T-helper 1 cell (primary cell): ENCODE measurements at regions not wholly inside any gene's neighbourhood (a gene's known extent, or its start where the extent isn't known, plus 50 kb on each side); places are given as distances from the start of the nearest gene placed in this dataset.
A peak's percentile ranks its signal among the peaks of the same experiment; 100 is the strongest.

Experiments
- DNase-seq, 5 donors: peaks; one replicate each; pipeline ENCODE4 v3.0.0-alpha.2; 2012 to 2020

DNA sequence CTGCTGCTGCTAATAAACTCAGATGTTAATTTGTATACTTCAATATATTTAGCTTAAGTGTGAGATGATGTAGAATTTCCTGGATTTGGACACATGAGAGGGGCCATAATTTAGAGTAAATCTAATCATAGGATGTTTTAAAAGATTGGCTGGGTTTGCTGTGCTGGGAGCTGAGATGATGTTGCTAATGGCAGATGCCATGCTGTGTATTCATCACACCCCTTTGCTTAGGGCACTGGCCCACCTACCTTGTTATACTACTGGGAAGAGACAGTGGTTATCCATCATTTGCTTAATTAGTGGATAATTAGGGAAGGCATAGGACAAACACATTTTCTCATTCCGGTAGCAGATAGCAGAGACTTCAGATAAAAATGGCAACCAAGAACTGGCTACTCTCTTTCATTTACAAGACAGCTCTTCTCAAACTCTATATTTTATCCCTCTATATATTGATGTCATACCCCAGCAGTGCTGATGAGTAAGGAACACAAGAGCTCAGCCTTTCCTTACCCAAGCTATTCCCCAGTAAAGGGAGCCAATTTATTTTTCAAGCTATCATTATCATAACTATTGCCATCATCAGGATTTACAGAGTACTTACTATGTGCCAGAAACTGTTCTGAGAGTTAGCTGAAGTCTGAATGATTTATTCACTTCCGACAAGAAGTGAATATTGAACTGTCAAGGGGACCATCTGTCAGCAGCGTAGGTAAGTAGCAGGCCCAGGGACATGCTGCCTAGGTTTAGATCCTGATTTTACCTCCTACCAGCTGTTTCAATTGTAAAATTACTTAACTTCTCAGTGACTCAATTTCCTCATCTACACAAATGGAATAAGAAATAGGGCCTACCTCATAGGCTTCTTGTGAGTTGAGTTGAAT lies 204.6 kb upstream of the FLRT2 start:
- no peak for DNase-seq

DNA sequence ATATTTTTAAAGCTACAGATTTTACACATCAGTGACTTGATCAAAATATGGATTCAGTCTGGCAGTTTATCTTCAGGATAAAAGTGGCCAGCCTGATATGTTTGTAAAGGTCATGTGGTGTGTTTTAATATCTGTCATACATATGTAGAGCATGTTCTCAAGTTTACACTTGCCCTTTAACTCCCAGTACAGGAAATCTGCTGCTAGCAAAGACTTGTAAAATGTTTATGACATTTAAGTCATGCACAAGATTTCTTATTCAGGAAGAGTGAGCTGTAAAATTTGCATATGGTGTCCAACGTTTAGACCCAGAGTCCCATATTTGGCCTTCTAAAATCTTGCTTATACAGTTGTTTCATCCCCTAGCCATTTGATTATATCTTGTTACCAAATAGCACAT lies 197.5 kb upstream of the FLRT2 start:
- no peak for DNase-seq

DNA sequence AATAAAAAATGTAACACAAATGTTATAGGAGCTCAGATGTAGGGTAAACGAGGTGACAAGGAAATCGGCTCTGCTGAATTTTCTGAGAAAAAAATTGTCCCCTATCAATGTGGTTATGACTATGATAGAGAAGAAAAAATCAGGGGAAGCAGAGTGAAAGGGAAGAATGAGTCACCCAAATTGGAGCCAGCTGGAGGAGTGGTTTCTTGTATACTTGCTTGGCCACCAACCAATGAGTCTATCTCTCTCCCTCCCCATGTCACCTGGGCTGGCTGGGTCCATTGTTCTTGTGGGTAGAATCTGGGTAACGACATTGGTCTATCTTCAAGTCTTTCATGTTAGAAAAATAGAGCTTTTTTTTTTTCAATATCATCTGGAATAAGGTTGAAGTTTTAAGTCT lies 196.6 kb upstream of the FLRT2 start:
- DNase-seq = no peak

DNA sequence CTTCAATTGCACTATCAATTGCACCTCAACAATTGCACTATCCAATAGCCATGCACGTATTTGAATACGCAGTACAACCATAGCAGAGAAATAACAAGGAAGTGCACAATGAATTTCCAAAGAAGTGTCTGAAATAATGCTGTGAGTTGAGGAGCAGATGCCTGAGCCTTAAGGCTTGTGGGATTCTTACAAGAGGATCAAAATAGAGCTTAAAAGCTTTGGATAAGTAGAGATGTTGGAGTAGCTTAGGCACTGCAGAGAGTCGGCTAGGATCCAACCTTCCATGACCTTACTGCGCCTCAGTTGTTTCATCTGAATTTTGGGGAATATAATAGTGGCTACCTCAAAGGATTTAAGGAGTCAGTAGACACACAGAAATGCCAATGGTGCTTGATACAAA lies 196.1 kb upstream of the FLRT2 start:
- DNase-seq = no peak

DNA sequence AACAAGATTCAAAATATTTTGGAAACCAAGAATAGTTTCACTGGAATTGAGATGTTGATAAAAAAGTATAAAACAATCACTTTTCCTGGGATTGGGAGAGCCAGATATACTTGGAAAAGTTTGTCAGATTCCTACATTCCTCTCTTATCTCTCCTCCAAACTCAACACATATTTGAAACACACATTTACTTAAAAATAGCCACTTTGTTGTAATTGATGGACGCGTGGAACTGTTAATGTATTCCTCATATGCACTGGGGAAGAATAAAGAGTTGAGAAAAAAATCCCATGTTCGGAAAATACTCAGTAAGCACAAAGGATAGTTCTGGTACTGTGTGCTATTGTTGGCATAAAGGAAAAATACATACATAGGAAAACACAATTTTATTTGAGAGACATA lies 195.6 kb upstream of the FLRT2 start:
- DNase-seq = no peak

DNA sequence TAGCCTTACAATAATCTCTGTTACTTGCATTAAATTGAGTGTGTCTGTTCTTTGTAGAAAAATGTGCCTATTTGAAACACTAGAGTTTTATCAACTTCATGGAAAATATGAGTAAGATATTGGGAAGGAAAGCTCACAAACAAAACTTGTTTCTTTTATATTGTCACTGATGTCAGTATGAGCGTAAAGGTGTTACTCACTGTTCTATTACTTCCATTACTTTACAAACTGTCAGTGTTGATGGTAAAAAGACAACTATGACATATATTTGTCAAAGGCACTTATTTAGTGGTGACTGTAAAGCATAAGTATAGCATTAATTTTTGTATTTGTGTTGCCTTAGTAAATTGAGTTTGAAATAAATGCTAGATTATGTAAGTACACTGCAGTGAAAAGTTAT lies 193.7 kb upstream of the FLRT2 start:
- DNase-seq = no peak

DNA sequence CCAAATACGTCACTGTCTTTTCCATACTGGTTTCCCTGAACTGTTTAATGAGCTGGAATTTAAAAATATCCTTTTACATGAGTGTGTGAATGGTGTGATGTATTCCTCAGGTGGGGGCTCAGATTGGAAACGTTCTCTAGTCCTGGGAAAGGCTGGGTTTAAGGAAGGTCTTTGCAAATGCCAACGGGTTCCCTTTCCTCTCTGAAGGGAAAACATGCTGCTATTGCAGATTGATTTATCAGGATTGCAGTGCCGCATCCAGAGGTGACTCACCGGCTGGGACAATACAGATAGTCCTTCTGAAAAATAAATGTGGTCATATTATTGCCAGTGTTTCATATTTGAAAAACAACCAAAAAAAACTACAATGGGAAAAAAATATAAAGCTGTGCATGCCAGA lies 193.1 kb upstream of the FLRT2 start:
- no peak for DNase-seq

DNA sequence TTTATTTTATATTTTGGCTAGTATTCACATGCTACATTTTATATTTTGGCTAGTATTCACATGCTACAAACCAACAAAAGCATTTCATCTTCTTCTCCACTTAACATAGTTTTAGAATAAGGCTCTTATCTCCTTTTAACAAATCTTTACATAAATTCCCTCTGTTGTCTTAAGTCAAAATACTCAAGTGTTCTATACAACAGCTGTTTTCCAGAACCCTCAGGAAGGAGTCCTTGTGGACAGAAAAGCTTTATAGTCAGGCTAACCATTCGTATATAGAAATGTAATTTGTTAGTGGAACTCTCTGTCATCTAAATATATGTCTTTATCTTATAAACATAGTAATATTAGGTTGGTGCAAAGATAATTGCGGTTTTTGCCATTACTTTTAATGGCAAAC lies 191.0 kb upstream of the FLRT2 start:
- no peak for DNase-seq

DNA sequence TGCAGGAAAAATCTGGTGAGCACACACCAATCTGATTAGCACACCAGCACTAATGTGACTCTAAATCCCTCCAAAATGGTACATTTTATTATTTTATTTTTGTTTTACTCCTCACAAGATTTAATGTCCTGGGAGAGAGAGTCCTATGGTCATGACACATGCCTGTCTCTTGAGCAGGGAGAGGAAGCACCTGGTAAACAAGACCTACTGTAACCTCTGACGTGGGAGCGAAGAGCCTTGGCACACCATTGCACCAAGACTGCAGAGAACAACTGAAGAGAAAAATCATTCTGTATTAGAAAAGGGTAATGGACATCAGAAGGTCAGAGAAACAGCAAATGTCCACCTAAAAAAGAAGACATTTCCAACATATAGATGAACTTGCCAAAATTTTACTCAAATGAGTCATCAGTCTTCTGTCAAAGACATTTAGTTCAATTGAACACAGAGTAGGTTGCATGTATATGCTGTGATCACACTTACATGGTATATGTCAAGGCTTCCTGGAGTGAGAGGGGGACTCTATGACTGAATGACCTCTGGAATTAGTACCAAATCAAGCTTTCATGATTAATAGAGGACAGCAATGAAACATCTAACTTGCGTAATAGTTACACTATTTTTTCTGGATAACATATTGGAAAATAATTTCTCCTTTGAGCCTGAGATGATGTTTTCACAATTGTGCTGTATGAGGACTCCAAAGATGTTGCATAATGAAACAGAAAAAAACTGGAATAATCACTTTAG lies 186.9 kb upstream of the FLRT2 start:
- no peak for DNase-seq

DNA sequence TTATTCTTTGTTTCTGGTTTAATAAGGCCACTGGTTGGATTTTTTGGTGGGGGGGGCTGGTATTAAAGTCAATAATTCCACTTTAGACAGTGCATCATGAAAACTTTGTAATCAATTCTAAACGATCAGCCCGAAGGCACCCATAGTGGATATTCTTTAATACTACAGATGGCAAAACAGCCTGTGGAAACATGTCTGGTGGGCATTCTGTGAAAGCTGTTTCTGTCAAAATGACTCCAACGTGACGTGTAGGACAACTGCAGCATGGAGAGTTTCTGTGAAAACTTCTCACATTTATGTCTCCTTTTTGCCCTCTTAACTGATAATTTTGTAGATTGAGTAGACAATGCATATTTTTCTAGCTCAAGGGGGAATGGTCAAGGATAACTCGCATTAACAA lies 185.8 kb upstream of the FLRT2 start:
- DNase-seq = no peak

DNA sequence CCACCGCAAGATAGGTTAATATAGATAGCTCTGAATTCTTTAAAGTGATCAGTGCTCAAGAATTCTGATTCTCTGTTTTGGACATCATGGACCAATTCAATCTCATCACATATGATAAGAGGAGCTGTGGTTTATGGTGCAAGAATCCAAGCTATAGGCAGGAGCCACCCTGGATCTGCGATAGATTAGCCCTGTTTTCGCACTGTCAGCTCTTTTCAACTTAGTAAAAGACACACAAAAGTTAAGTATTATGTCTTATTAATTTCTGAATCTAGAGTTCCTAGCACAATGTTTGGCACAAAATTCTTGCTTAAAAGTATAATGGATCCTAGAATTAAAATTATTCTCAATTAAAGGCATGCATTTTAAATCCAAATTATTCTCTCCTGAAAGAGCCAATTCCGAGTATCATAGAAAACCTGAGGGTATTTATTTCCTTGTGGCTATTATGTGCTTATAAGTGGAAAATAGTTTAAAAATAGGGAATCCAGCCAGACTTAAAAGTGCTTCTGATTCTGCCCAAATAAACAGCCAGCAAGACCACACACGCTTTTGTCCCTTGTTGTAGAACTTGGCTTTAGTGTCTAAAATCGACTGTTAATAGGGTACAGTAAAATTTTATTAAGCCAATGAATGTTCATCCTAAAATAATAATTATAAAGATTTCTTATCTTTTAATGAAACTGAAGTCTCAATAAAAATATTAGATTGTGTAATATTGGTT lies 184.9 kb upstream of the FLRT2 start:
- DNase-seq = no peak

DNA sequence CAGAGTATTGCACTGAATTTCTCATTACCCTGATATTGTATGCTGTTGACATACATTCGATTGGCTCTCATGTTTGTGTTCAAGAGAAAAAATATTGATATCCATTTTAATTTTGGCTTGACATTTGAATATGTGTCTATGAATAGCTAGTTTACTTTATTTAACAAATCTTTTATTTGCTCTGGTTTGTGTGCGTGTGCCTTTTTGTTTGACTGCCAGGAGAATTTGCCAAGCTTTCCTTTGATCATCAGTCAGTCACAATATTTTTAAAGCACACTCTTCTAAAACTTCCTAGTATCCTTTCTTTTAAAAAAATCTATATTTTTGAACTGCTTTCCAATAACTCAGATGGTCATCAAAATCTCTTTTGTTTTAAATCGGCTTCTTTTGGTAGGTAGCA lies 179.3 kb upstream of the FLRT2 start:
- DNase-seq = no peak

DNA sequence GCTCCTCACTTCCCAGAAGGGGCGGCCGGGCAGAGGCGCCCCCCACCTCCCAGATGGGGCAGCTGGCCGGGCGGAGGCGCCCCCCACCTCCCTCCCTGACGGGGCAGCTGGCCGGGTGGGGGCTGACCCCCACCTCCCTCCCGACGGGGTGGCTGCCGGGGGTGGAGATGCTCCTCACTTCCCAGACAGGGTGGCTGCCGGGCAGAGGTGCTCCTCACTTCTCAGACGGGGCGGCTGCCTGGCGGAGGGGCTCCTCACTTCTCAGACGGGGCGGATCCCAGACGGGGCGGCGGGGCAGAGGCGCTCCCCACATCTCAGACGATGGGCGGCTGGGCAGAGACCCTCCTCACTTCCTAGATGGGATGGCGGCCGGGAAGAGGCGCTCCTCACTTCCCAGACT lies 177.4 kb upstream of the FLRT2 start:
- peak in 1 of 5 donors; percentile 11 for DNase-seq

DNA sequence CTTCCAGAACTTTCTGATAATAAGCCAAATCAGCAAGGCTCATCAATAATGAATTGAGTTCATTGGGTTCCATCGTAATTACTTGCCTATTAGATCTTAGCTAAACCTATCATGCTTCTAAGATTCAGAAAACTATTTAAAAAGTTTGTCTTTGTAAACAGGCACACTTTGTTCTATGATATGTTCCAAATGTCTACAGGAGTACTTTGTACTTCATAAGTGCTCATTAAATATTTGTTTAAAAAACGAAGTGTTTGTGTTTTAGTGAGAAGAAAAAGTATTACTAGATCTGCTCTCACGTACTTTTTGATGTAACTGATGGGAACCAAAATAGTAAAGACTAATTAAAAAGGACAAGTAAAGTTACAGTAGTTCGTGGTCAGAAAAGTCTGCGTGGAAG lies 172.8 kb upstream of the FLRT2 start:
- DNase-seq = no peak

DNA sequence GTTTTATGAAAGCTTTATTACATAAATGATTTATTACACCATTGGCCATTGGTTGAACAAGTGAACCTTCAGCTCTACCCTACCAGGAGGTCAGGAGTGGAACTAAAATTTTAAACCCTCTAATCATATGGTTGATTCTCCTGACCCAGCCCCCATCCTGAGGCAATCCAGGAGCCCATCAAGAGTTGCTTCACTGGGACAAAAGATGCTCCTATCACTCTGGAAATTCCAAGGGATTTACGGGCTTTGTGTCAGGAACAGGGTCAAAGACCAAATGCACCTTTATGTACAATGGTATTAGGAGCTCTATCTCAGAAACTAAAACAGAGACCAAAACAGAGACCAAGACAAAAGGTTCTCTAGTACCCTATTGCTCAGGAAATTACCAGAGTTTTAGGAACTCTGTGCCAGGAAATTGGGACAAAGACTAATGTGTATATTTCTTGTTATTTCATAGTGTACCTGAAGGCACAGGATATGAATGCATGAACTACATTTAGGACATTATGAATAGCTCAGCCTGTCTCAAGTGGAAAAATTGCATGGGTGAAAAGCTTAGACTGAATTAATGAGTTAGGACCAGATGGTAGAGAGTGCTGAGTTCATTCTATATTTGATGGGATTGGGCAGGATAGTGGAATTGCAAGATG lies 171.7 kb upstream of the FLRT2 start:
- no peak for DNase-seq

DNA sequence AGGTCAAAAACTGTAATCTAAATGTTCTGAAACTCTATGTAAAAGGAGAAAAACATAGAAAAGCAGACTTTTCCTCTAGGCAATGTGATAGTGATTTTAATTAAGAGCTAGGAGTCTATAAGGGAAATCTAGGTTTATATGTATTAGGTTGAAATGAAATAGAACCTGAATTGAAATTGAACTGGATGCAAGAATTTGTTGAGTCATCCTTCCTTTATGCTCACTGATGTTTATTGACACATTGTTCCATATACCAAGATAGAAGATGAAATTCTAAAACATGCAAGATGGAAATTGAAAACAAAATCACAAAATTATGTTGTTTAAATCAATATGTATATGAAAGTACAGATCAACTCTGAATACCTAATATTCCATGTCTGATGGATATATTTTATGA lies 170.4 kb upstream of the FLRT2 start:
- DNase-seq = no peak

DNA sequence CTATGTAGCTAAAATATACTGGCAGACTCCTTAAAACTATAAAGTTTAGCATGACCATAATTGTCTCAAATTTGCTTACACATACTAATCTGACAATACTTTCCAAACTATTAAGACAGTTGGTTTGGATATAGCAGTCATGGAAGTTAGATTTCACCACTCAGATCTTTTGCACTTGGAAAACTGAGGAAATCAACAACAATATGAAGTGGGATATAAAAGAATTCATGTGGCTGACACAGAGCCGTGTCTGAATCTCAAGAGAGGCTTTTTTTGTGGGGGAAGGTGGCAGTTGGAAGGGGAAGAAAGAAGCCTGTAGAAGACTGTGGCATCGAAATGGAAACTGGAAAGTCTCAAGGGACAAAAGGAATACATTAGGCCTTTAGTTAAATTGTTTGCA lies 166.6 kb upstream of the FLRT2 start:
- DNase-seq = no peak

DNA sequence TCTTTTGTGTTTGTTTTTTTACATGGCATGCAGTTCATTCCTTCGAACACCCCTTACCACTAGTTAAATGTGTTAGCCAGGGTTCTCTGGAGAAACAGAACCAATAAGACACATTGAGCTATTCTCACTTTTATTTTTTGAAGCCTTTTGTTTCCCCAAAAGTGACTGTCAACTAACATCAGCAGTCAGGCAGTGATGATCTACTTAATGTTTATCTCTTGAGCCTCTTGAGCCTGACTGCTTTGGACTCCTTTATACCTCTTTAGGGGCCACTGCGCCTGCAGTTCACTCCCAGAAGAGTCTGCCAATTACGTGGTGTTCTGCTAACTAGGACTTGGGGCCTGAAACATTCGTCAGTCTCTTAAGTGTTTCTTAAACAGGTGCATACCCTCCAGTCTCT lies 163.7 kb upstream of the FLRT2 start:
- DNase-seq = no peak

DNA sequence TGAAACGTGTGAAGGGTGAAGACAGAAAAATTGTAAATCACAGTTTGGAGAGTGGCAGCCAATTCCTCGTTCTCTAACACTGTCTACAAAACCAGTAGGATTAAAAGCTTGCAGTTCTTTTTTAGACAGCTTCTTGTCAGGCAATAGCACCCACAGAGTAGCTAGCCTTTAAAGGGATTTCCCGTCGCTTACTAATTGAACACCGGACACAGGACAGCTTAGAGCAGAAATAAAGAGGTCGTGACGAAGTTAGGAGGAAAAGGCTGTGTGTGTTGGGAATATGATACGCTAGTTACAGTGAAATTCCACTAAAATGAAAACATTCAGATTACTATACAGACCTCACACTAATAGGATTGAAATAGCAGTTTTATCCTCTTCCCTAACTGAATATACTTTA lies 149.1 kb upstream of the FLRT2 start:
- DNase-seq = no peak

DNA sequence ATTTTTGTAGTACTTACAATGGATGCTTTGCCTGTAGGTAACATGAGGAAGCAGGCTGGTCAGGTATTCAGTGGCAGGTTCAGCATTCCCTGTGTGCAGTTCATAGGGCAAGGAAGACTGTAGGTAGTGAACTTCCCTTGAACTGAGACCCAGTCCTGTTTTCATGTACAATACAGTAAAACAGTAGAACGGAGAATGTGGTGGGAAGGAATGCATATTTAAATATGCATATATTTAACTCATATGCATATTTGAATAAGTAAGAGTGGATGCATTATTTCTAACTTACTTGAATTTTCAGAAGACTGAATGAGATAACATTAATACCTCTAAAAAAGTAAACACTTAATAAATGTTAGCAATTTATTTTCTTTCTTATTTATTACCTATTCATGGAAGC lies 147.6 kb upstream of the FLRT2 start:
- no peak for DNase-seq

DNA sequence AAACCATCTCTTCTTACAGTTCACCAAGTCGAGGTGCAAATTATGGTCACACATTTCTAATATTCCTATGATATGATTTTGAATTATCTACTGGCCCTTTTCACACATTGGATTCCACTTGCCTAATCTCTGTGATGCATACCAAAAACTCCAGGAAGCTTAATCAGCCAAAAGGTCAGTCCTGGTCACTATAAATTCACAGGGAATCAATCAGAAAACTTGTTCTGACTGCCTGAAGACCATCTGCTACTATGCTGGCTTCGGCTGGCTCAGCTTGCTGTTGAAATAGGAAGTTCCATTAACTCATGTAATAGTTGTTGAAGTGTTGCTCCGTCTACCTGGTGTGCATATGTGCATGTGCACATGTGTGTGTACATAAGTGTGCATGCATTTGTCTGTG lies 142.8 kb upstream of the FLRT2 start:
- DNase-seq = no peak

DNA sequence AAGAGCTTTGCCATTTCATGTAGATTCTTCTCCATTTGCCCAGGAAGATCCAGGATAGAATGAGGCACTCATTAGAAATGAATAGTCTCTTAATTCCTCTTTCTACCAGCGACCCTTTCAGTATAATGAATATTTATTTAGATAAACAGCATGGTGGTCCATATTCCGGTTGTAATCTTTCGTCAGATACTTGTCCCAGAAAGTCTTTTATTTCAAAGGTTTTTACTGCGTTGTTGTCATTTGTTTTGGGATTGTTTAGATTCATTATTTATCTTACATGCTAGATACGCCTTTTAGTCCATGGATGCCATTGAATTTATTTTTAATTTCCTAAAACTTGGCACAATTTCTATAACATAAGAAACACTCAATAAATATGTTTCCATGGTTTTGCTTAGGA lies 139.7 kb upstream of the FLRT2 start:
- DNase-seq = no peak

DNA sequence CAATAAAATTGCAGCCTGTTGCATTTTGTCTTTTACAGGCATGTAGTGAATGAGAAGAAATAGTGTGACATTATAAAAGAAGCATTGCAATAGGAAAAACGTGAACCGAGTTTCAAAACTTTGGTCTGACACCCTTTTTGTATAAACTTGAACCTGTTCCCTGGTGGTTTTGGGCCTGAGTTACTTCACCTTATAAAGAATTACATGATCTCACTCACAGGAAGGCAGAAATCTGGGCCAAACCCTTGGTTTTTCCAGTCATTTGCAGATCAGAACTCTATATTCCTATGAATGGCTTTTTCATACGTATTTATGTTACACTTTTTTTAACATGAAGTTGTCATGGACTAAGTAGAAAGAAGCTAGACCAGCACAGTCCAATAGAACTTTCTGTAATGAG lies 138.5 kb upstream of the FLRT2 start:
- DNase-seq = peak in 1 of 5 donors; percentile 1
